WTC11 (cell line): ENCODE measurements at regions not wholly inside any gene's neighbourhood (a gene's known extent, or its start where the extent isn't known, plus 50 kb on each side); places are given as distances from the start of the nearest gene placed in this dataset.

Source experiments
- ATAC-seq: fragments of 200-7000 bp; cut with Tn5 transposase; 2 replicates; pipeline ENCODE4 v1.10.0; 2021; ENCODE audit warnings: mild to moderate bottlenecking, moderate library complexity
- CTCF ChIA-PET: fragments of 300-600 bp; sonication (Branson Sonifier 250); formaldehyde crosslinking; loops from one replicate; lab custom pipeline; 2021; ENCODE audit warnings: antibody characterized with exemption; lab: Charles Lee
- POLR2A ChIA-PET: fragments of 350-600 bp; sonication (Branson Sonifier 250); formaldehyde crosslinking; loops from one replicate; lab custom pipeline; 2021; ENCODE audit warnings: antibody characterized with exemption; lab: Charles Lee
- DNase-seq: peaks from one replicate; pipeline ENCODE4 v3.0.0; 2021; ENCODE audit warnings: low spot score
- H3K27ac Mint-ChIP-seq: 2 replicates; pipeline ENCODE4 v1.8.0; 2021; ENCODE audit warnings: mixed read lengths
- H3K27me3 Mint-ChIP-seq: 2 replicates; pipeline ENCODE4 v1.8.0; 2021; ENCODE audit warnings: low read depth, mild to moderate bottlenecking, moderate library complexity, mixed read lengths
- H3K36me3 Mint-ChIP-seq: 2 replicates; pipeline ENCODE4 v1.8.0; 2021; ENCODE audit warnings: mixed read lengths
- H3K4me1 Mint-ChIP-seq: 2 replicates; pipeline ENCODE4 v1.8.0; 2022; ENCODE audit warnings: mixed read lengths
- H3K4me3 Mint-ChIP-seq: 2 replicates; pipeline ENCODE4 v1.8.0; 2021; ENCODE audit warnings: mild to moderate bottlenecking, moderate library complexity, mixed read lengths
- H3K9me3 Mint-ChIP-seq: 2 replicates; pipeline ENCODE4 v1.8.0; 2021; ENCODE audit warnings: mixed read lengths
- ATF1 ChIP-seq: sonication (generic); formaldehyde crosslinking; IDR thresholded peaks from 2 replicates; pipeline ENCODE4 v1.8.1; 2023; ENCODE audit warnings: mild to moderate bottlenecking, moderate library complexity, missing genetic modification reagents
- EMX1 ChIP-seq: fragments of 250-450 bp; sonication (Bioruptor Pico); IDR thresholded peaks from 2 replicates; pipeline ENCODE4 v1.8.0; 2021; ENCODE audit warnings: mild to moderate bottlenecking
- ETV6 ChIP-seq: sonication (generic); formaldehyde crosslinking; IDR thresholded peaks from 2 replicates; pipeline ENCODE4 v1.8.1; 2022; ENCODE audit warnings: mild to moderate bottlenecking, missing genetic modification reagents
- GRHL2 ChIP-seq: fragments of 250-450 bp; sonication (Bioruptor Pico); IDR thresholded peaks from 2 replicates; pipeline ENCODE4 v1.8.0; 2022; ENCODE audit warnings: mild to moderate bottlenecking, moderate library complexity; ENCODE audit not compliant: insufficient replicate concordance, severe bottlenecking
- KAT7 ChIP-seq: sonication (generic); formaldehyde crosslinking; IDR thresholded peaks from 2 replicates; pipeline ENCODE4 v1.8.1; 2023; ENCODE audit warnings: missing genetic modification reagents, mild to moderate bottlenecking, borderline replicate concordance
- NR2C2 ChIP-seq: sonication (generic); formaldehyde crosslinking; IDR thresholded peaks from 2 replicates; pipeline ENCODE4 v1.8.0; 2022; ENCODE audit warnings: mild to moderate bottlenecking, missing genetic modification reagents
- NR3C1 ChIP-seq: sonication (generic); formaldehyde crosslinking; conservative IDR thresholded peaks from 2 replicates; pipeline ENCODE4 v1.8.1; 2023; ENCODE audit warnings: low read depth, mild to moderate bottlenecking, missing genetic modification reagents
- OVOL2 ChIP-seq: fragments of 250-450 bp; sonication (Bioruptor Pico); IDR thresholded peaks from 2 replicates; pipeline ENCODE4 v1.9.0; 2021; ENCODE audit warnings: mild to moderate bottlenecking, borderline replicate concordance
- PRRX2 ChIP-seq: fragments of 250-450 bp; sonication (Bioruptor Pico); IDR thresholded peaks from 2 replicates; pipeline ENCODE4 v1.8.0; 2021; ENCODE audit warnings: mild to moderate bottlenecking
- SMAD3 ChIP-seq: sonication (generic); formaldehyde crosslinking; IDR thresholded peaks from 2 replicates; pipeline ENCODE4 v1.8.0; 2022; ENCODE audit warnings: missing genetic modification reagents, mild to moderate bottlenecking, borderline replicate concordance
- TP53 ChIP-seq: sonication (generic); formaldehyde crosslinking; IDR thresholded peaks from 2 replicates; pipeline ENCODE4 v1.8.1; 2023; ENCODE audit warnings: mild to moderate bottlenecking, missing genetic modification reagents
- ZNF219 ChIP-seq: sonication (generic); formaldehyde crosslinking; IDR thresholded peaks from 2 replicates; pipeline ENCODE4 v1.8.0; 2023; ENCODE audit warnings: missing genetic modification reagents, mild to moderate bottlenecking, borderline replicate concordance
- ZNF416 ChIP-seq: fragments of 250-450 bp; sonication (Bioruptor Pico); IDR thresholded peaks from 2 replicates; pipeline ENCODE4 v1.9.0; 2021; ENCODE audit warnings: mild to moderate bottlenecking, inconsistent platforms
- TF ChIP-seq, protein P1 (sequence below): fragments of 200-600 bp; IDR thresholded peaks from 2 replicates; pipeline ENCODE4 v1.8.0; 2022; ENCODE audit warnings: antibody characterized with exemption
- TF ChIP-seq, protein P2 (sequence below): sonication (generic); formaldehyde crosslinking; IDR thresholded peaks from 2 replicates; pipeline ENCODE4 v1.8.0; 2022; ENCODE audit warnings: mild to moderate bottlenecking, missing genetic modification reagents
- TF ChIP-seq, protein P3 (sequence below): sonication (generic); formaldehyde crosslinking; IDR thresholded peaks from 2 replicates; pipeline ENCODE4 v1.8.0; 2022; ENCODE audit warnings: mild to moderate bottlenecking, missing genetic modification reagents
- TF ChIP-seq, protein P4 (sequence below): sonication (generic); formaldehyde crosslinking; IDR thresholded peaks from 2 replicates; pipeline ENCODE4 v1.8.1; 2023; ENCODE audit warnings: mild to moderate bottlenecking, missing genetic modification reagents, borderline replicate concordance
- TF ChIP-seq, protein P5 (sequence below): fragments of 250-450 bp; sonication (Bioruptor Pico); IDR thresholded peaks from 2 replicates; pipeline ENCODE4 v1.9.0; 2021; ENCODE audit warnings: moderate library complexity, mild to moderate bottlenecking, inconsistent platforms, borderline replicate concordance
- TF ChIP-seq, protein P6 (sequence below): fragments of 250-450 bp; sonication (Bioruptor Pico); IDR thresholded peaks from 2 replicates; pipeline ENCODE4 v1.9.0; 2021; ENCODE audit warnings: mild to moderate bottlenecking
- TF ChIP-seq, protein P7 (sequence below): sonication (generic); formaldehyde crosslinking; IDR thresholded peaks from 2 replicates; pipeline ENCODE4 v1.8.0; 2022; ENCODE audit warnings: mild to moderate bottlenecking, missing genetic modification reagents
- TF ChIP-seq, protein P8 (sequence below): sonication (generic); formaldehyde crosslinking; IDR thresholded peaks from 2 replicates; pipeline ENCODE4 v1.8.1; 2022; ENCODE audit warnings: low read depth, missing genetic modification reagents, borderline replicate concordance

DNA sequence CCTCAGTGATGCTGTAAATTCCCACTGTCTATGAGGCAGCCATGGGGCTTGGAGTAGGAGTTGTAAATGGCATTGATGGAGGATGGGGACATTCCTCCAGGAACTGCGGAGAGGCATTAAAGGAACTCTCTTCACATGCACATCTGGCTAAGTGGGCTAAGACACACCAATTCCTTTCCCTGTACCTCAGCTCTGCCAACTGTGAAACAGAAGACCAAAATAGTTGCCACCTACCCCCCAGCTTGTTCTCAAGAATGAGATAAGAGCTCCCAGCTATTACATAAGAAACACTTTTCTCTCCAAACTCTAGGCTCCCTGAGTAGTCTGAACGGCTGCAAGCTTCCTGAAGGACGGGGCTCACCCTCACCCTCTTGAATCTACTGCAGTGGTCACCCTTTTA, 144.6 kb upstream of the SLC30A5 start (continued):
- TF ChIP-seq, protein P1, sequence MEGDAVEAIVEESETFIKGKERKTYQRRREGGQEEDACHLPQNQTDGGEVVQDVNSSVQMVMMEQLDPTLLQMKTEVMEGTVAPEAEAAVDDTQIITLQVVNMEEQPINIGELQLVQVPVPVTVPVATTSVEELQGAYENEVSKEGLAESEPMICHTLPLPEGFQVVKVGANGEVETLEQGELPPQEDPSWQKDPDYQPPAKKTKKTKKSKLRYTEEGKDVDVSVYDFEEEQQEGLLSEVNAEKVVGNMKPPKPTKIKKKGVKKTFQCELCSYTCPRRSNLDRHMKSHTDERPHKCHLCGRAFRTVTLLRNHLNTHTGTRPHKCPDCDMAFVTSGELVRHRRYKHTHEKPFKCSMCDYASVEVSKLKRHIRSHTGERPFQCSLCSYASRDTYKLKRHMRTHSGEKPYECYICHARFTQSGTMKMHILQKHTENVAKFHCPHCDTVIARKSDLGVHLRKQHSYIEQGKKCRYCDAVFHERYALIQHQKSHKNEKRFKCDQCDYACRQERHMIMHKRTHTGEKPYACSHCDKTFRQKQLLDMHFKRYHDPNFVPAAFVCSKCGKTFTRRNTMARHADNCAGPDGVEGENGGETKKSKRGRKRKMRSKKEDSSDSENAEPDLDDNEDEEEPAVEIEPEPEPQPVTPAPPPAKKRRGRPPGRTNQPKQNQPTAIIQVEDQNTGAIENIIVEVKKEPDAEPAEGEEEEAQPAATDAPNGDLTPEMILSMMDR, result no peak
- TF ChIP-seq, protein P2, sequence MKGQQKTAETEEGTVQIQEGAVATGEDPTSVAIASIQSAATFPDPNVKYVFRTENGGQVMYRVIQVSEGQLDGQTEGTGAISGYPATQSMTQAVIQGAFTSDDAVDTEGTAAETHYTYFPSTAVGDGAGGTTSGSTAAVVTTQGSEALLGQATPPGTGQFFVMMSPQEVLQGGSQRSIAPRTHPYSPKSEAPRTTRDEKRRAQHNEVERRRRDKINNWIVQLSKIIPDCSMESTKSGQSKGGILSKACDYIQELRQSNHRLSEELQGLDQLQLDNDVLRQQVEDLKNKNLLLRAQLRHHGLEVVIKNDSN, result no peak
- TF ChIP-seq OVOL2 (CRISPR knock-in tag), result no peak
- TF ChIP-seq ATF1 (CRISPR knock-in tag), result no peak
- TF ChIP-seq TP53 (CRISPR knock-in tag), result no peak
- no peak for TF ChIP-seq ZNF416
- TF ChIP-seq, protein P3, sequence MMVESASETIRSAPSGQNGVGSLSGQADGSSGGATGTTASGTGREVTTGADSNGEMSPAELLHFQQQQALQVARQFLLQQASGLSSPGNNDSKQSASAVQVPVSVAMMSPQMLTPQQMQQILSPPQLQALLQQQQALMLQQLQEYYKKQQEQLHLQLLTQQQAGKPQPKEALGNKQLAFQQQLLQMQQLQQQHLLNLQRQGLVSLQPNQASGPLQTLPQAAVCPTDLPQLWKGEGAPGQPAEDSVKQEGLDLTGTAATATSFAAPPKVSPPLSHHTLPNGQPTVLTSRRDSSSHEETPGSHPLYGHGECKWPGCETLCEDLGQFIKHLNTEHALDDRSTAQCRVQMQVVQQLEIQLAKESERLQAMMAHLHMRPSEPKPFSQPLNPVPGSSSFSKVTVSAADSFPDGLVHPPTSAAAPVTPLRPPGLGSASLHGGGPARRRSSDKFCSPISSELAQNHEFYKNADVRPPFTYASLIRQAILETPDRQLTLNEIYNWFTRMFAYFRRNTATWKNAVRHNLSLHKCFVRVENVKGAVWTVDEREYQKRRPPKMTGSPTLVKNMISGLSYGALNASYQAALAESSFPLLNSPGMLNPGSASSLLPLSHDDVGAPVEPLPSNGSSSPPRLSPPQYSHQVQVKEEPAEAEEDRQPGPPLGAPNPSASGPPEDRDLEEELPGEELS (CRISPR knock-in tag), result no peak
- TF ChIP-seq GRHL2, result no peak
- TF ChIP-seq, all 79 proteins: peak for 0

DNA sequence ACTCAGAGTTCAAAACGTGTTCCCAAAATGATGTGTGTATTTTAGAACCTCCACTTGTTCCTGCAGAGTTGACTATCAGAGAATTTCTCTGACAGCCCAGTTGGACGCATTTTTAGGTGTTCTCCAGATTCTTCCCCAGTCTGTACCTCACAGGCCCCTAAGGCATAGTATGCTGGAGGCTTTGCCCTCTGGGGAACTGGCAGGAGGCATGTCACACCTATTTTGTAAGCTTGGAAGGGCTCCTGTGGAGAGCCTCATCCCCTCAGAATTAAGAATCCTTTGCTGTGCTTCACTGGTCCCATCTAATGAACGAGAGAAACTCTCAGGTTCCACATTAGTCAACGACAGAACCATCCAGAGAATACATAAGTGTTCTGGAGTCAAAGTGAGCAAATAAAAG, 144.1 kb upstream of the SLC30A5 start:
- H3K27ac Mint-ChIP-seq, result no peak overlapping the region
- no peak for DNase-seq

More for the DNA sequence above, 144.1 kb upstream of the SLC30A5 start:
- peaks cover 36% of the 10 kb centered on the region for H3K4me1 Mint-ChIP-seq
- H3K9me3 Mint-ChIP-seq, result peaks cover 8% of the 10 kb centered on the region
- H3K27me3 Mint-ChIP-seq, result no peaks in the 10 kb centered on the region
- CTCF ChIA-PET, result no interaction called here
- TF ChIP-seq, protein P4, sequence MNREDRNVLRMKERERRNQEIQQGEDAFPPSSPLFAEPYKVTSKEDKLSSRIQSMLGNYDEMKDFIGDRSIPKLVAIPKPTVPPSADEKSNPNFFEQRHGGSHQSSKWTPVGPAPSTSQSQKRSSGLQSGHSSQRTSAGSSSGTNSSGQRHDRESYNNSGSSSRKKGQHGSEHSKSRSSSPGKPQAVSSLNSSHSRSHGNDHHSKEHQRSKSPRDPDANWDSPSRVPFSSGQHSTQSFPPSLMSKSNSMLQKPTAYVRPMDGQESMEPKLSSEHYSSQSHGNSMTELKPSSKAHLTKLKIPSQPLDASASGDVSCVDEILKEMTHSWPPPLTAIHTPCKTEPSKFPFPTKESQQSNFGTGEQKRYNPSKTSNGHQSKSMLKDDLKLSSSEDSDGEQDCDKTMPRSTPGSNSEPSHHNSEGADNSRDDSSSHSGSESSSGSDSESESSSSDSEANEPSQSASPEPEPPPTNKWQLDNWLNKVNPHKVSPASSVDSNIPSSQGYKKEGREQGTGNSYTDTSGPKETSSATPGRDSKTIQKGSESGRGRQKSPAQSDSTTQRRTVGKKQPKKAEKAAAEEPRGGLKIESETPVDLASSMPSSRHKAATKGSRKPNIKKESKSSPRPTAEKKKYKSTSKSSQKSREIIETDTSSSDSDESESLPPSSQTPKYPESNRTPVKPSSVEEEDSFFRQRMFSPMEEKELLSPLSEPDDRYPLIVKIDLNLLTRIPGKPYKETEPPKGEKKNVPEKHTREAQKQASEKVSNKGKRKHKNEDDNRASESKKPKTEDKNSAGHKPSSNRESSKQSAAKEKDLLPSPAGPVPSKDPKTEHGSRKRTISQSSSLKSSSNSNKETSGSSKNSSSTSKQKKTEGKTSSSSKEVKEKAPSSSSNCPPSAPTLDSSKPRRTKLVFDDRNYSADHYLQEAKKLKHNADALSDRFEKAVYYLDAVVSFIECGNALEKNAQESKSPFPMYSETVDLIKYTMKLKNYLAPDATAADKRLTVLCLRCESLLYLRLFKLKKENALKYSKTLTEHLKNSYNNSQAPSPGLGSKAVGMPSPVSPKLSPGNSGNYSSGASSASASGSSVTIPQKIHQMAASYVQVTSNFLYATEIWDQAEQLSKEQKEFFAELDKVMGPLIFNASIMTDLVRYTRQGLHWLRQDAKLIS, result no peak
- TF ChIP-seq NR2C2 (CRISPR knock-in tag), result no peak
- no peak for TF ChIP-seq GRHL2
- TF ChIP-seq, protein P5, sequence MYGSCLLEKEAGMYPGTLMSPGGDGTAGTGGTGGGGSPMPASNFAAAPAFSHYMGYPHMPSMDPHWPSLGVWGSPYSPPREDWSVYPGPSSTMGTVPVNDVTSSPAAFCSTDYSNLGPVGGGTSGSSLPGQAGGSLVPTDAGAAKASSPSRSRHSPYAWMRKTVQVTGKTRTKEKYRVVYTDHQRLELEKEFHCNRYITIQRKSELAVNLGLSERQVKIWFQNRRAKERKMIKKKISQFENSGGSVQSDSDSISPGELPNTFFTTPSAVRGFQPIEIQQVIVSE (CRISPR knock-in tag), result no peak
- no peak for TF ChIP-seq NR3C1 (CRISPR knock-in tag)
- no peak for TF ChIP-seq PRRX2
- no peak for TF ChIP-seq ZNF219 (CRISPR knock-in tag)
- TF ChIP-seq, protein P1, result no peak
- TF ChIP-seq, protein P6, sequence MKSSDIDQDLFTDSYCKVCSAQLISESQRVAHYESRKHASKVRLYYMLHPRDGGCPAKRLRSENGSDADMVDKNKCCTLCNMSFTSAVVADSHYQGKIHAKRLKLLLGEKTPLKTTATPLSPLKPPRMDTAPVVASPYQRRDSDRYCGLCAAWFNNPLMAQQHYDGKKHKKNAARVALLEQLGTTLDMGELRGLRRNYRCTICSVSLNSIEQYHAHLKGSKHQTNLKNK (CRISPR knock-in tag), result no peak
- no peak for TF ChIP-seq ETV6 (CRISPR knock-in tag)
- no peak for TF ChIP-seq EMX1 (CRISPR knock-in tag)
- TF ChIP-seq, protein P2, result no peak
- no peak for TF ChIP-seq KAT7 (CRISPR knock-in tag)
- TF ChIP-seq, protein P7, sequence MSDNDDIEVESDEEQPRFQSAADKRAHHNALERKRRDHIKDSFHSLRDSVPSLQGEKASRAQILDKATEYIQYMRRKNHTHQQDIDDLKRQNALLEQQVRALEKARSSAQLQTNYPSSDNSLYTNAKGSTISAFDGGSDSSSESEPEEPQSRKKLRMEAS (CRISPR knock-in tag), result no peak
- TF ChIP-seq SMAD3 (CRISPR knock-in tag), result no peak
- TF ChIP-seq, protein P8, sequence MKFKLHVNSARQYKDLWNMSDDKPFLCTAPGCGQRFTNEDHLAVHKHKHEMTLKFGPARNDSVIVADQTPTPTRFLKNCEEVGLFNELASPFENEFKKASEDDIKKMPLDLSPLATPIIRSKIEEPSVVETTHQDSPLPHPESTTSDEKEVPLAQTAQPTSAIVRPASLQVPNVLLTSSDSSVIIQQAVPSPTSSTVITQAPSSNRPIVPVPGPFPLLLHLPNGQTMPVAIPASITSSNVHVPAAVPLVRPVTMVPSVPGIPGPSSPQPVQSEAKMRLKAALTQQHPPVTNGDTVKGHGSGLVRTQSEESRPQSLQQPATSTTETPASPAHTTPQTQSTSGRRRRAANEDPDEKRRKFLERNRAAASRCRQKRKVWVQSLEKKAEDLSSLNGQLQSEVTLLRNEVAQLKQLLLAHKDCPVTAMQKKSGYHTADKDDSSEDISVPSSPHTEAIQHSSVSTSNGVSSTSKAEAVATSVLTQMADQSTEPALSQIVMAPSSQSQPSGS (CRISPR knock-in tag), result no peak
- TF ChIP-seq, all 79 proteins: peak for 0
- no peaks in the 10 kb centered on the region for H3K36me3 Mint-ChIP-seq
- no peak overlapping the region for H3K4me3 Mint-ChIP-seq
- no peak for ATAC-seq
- POLR2A ChIA-PET, result no interaction called here
